ENCODE measurements at regions not wholly inside any gene's neighbourhood (a gene's known extent, or its start where the extent isn't known, plus 50 kb on each side); places are given as distances from the start of the nearest gene placed in this dataset.

DNA sequence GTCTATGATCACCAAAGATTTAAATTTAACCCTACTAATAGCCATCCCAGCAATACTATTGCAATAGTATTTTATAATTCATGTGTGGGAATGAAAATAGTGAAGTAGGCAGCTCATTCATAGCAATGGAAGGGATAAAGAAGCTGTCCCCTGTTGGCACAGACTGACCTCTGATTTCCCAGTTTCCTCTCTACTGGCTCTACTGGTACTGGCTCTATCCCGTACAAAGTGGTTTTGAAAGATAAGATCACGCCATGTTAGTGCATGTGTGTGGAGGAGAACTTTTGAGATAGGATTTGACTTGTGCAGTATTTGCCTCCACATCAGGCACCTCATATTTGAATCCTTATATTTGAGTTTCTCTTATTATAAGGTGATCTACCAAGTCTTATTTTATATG is 227.3 kb upstream of the ADGRL2 start:
- no peak for DNase-seq

DNA sequence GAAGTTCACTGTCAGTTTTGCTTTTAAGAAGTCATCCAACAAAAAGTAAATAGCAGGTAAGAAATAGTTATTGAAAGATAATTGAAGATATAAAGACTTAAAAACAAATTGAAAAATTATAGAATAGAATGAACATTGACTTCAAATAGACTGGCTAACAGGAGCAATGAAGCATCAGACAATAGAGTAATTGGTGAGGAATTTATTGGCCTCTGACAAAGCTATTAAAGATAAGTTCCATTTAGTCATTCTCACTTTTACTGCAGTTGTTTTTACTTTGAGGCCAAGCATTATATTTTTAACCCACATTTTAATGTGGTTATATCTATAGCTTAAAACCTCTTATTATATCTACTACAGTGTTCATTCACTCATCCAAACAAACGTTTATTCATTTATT is 228.8 kb upstream of the ADGRL2 start:
- no peak for DNase-seq

DNA sequence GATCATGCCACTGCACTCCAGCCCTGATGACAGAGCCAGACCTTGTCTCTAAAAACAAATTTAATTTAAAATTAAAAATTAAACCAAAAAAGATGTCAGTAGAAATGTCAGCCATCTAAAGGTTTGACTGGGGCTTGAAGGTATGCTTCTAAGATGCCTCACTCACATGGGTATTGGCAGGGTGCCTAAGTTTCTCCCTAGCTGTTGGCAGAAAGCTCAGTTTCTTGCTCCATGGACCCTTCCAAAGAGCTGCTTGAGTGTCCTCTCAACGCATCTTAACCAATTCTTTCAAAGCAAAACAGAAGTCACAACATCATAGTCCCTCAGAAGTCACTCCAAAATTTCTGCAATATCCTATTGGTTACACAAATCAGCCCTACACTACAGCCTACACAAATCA is 231.0 kb upstream of the ADGRL2 start:
- no peak for DNase-seq

DNA sequence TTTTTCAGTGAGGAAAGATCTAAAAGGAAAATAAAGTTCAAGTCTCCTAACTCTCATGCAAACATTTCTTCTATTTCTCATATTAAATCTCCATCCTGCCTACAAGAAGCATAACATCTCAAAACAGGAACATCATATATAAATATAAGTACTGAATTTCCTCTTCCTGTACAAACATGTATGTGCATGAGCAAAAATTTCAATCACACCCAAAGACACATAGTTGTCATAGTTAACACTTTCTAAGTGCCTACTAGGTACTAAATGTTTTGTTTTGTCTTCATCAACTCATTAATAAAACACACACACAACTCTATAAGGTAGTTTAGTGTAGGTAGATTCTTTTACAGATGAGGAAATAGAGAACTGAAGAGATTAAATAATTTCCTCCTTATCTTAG is 237.1 kb upstream of the ADGRL2 start:
- no peak for DNase-seq

DNA sequence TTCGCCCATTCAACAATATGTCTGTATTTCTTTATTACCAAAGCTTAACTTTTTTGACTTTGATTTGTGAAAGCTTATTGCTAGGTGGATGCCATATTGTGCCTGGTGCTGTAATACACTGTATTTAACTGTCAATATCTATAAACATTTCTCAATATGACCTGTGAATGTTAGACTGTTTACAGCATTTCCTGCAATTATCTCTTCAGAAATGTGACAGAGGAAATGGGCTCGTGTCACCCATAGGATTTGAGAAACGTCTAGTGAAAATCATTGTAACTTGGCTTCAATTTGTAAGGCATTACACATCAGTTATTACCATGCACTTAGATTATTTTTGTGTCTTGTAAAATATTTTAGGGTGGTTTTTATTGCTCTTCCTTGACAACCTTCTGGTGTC is 237.8 kb upstream of the ADGRL2 start:
- DNase-seq = no peak

DNA sequence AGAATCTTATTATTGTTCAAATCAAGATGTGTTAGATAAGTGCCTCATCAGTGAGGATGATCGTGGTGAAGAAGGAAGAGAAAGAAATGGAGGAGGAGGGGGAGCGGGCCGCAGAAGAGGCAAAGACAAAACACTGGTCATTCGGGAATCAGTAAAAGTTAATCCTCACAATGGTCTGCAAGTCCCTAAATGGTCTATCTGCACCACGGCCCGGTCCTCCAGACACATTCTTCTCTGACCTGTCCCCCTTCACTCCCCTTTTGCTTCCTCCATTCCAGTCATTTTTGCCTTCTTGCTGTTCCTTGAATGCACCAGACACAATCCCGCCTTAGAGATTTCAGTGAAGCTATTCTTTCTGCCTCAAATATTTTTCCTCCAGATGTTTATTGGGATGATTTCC is 240.1 kb upstream of the ADGRL2 start:
- DNase-seq = no peak

DNA sequence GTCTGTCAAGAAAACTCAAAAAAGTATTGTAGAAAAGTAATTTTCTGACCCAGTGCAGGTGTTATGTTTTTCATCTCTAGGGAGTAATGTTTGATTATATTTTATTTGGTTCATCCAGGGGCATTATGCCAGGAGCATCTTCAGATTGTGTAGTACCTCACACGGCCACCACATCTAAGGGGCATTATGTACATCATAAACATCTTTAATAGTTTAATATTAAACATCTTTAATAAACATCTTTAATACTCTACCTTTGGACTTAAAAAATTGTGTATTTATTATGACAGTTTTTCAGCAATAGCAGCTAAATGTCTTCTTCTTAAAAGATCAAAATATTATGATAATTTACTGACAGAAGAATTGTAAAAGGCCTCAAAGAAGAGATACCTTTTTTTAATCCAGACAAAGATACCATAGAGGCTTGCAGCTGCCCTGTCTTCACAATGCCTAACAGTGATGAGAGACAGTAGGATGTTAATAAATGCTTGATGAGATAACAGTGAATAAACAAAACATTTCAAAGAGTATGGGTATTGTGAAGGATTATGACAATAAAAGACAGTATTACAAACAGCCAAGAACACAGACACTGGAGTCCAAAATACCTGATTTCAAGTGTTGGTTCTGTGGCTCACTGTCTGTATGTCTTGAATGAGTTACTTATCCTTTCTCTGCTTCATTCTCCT is 240.9 kb upstream of the ADGRL2 start:
- DNase-seq = no peak

DNA sequence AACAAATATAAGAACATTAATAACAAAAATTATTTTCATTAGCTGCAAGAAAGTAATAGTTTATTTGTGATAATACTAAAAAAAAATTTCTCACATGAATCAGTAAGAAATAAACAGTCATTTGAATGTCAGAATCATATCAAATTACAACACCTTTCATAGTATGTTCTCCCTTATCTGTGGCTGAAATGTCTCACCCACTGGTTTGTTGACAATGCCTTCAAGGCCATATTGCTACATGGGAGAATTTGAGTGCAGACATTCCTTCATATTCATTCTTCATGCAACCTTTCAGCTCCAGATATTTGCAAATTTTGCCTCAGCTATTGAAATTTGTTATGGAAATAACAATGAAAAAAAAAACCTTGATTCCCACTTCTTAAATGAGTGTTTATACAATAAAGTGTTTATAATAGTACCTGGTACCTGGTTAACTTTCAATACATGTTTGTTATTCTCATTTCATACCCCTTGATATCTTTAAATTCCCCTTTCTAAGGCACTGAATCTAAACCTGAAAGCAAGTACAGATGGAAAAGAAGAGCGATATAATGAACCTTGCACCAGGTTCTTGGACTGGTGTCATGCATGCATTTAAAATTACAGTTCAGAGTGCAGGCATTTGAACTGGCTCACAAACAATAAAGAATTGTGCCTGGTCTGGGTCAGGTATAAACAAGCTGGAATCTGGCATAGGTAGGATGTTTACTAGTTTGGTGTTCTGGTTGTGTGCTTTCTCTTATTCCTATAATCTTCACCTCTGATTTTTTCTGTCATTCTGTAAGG is 242.2 kb upstream of the ADGRL2 start:
- DNase-seq = no peak

DNA sequence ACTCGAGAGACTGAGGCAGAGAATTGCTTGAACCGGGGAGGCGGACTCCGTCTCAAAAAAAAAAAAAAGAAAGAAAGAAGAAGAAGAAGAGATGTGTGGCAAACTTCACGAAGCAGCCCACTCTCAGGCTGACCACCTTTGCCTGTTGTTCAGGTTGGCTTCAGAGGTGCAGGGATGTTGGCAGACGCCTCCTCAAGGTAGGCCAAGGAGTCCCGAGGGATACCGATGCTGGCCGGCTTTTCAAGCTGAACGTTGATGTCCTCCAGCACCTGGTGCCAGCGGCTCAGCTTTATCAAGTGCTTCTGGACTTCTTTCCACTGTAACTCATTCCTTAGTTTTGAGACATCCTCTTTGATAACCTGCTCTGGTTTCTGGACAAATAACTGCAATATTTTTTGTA is 243.8 kb upstream of the ADGRL2 start:
- no peak for DNase-seq

DNA sequence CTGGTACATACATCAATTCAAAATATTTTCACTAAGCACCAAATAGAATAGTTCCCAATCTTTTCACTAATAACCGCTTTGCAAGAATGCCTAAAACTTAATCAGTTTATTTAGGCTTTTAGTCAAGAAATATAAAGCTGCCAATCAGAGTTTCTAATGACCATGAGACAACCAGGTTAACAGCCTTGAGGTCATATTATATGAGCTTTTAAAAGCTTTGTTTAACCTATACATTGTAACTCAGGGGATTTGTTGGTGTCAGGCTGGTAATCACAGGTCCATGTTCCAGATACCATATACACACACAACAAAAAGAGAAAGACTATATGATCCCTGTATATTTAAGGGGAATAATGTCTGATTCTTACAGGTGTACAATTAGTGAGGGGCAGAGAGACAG is 246.2 kb upstream of the ADGRL2 start:
- DNase-seq = no peak

DNA sequence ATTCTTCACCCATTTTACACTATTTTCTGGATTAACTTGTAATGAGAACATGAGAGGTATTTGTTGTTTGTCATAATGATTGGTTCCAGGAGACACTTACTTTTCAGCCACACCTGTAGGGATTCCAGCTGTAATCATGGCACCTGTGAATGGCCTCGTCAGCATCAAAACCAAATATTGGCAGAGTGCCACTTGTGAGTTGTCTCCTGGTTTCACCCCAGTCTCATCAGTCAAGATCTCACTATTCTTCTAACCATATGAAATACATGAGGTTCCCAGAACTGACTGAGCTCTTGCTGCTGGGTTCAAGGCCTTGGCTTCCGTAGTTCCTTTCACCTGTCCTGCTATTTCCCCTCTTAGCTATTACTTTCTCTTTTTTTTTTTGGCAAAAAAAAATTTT is 246.6 kb upstream of the ADGRL2 start:
- no peak for DNase-seq

DNA sequence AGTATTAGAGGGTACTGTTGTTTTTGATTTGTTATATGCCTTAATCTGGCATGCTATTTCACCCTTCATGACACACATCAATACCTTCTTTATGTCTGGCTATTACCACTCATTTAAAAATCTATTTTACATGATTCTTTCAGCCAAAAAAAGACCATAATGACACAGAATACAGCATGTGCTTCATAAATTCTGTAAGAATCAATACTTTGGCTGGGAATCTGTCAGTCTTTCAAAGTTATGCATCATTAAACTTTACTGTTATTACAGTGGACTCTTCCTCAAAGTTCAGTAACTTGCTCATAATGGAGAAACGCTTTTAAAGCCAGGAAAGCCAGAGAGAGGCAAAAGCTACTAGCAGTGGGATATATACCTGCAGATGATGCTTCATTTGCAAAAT is 247.2 kb upstream of the ADGRL2 start:
- DNase-seq = no peak

DNA sequence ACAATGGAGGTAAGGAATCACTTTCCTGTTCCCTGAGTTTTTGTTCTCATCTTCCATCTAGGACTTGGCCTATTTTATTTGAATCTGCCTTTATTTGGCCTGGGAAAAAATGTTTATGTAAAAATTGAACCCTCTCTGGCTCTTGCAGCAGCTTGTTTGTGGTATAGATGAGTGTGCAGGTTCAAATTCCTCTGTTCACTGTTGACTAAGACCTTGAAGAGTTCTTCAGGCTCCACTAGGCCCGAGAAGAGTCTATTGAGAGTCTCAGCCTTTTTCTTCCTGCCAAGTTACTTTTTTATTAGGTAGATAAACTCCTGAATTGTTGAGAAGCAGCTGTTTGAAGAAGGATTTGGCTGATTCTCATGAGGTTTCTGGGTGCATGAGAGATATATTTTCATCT is 248.8 kb upstream of the ADGRL2 start:
- no peak for DNase-seq

DNA sequence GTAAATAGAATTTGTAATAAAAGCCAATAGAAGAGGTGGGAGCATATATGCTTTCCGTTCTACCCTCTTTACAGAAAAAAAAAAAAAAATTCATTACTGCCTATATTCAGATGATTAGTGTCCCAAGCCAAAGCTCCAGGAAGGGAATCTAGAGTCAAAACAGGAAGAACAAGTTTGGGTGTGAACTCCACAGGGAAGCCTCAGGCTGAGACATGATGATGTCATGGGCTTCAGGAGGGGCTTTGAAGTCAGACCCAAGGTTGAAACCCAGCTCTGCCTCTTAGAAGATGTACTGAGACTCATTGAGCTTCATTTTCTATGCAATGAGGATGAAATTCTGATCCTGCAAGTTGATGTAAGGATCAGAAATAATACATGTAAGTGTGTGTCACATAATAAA is 250.0 kb upstream of the ADGRL2 start:
- no peak for DNase-seq

DNA sequence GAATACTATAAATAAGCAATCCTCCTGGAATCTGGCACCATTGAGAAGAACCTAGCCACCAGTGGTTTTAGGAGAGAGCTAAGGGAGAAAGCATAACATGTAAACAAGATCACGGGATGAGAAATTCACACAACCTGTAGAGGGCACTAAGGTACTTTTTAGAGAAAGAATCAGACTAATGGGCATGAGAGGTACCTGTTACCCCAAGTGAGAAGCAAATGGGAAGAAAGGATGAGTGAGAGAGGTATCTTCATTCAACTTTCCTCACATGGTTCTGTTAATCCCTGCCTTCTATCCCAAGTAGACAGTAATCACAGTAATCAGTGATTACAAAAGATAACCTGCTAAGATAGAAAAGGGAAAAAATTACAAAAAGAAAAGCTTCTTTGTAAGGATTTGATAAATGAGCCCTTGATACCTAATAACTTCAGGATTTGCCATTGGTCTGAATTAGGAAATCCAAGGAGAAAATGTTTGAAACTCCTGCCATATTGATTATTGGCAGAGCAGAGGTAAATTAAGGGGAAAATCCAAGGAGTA is 251.1 kb upstream of the ADGRL2 start:
- DNase-seq = peak; percentile 44

DNA sequence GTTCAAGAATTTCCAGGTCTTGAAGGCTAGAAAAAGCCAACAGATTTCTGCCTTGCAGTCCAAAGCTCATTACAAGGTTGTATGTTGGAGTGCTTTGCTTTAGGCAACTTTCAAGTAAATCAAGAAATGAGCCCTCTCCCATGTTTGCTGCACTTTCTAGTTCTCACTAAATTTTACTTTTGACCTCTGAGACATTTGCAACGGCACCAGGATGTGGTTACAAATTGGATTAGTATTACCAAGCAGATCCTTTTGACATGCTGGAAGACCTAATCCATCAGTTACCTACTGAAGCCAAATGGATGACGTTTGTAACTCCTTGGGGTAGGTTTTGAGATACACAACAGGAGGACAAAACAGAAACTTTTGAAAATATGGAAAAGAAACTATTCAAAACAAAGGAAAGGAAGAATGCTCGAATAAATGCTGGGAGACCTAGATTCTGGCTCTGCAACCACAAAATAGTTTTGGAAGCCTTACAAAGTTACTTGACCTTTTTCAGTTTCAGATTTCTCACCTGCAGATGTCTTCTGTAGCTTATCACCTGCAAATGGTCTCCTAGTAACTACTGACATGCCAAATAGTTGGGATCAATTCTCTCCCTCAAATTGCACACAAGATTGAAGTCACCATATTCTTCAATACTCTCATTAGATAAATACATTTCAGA is 251.7 kb upstream of the ADGRL2 start:
- DNase-seq = no peak

DNA sequence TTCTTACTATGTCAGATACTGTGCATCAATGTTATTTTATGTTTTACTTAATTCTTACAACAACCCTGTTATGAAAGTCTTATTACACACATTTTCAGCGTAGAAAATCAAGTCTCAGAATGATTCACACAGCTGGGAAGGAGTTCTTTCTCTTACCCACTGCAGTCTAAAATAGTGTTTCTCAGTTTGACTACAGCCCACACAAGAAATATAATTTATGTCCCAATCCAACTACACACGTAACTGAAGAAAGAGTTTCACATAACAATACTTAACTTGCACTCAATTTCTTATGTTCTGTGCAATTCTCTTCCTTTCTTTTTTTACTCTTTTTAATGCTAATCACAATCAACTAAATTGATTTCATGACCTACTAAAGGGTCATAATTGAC is 252.8 kb upstream of the ADGRL2 start:
- no peak for DNase-seq

DNA sequence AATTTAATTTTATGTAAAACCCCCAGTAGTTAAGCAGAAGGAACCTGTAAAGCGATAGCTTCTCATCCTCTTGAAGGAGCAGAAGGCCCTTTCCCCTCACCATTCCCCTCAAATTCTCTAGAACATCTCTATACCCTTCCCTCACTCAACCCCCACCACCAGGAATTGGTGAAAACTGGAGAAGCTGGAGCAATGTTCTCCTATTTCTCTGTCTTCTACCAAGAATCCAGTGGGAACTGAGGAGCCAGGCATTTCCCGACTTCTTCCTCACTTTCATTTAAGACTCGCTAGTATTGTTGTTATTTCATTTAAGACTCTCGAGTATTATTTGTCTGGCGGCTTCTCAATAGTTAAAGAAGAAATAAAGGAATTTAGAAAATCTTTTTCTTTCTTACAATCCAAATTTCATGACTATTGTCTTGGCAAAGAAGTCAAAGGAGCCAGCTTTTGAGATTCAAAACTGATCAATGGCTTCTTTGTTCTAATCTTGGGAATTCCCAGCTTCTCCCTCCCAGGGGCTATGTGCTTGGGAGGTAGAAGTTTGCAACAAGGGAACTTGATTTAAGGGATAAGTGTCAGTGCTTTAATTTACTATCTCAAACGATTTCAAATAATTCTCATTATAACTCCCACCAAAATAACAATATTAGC is 253.3 kb upstream of the ADGRL2 start:
- DNase-seq = no peak

DNA sequence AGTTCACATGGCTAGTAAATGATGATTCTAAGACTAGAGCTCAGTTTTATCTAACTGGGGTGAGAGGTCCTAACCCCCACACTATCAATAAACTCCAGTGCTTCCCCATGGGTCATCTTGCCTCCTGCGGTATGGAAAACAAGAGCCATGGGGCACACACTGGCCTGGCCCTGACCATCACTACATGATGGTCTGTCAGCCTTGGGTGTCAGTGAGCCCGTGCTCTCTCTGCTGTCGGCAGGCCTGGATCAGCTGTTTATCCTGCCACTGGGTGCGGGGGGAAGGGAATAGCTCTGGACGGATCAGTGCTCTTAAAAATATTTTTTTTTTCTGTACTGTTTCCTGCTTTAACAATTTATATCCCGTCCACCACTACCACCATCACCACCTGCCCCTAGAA is 255.0 kb upstream of the ADGRL2 start:
- DNase-seq = no peak

DNA sequence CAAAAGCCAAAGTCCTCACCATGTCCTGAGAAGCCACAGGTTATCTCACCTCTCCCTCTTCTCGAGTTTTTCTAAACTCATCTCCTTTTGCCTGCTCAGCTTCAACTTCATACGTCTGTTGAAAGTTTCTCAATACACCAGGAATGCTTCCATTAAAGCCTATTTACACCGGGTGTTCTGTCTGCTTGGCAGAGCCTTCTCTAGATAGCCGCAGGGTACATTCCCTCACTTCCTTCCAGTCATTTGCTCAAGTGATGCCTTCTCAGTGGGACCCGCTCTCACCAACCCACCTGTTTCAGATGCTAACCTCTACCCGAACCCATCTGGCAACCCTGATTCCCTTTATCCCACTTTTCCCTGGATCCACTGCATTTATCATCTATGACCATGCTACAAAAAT is 257.0 kb upstream of the ADGRL2 start:
- DNase-seq = no peak

DNA sequence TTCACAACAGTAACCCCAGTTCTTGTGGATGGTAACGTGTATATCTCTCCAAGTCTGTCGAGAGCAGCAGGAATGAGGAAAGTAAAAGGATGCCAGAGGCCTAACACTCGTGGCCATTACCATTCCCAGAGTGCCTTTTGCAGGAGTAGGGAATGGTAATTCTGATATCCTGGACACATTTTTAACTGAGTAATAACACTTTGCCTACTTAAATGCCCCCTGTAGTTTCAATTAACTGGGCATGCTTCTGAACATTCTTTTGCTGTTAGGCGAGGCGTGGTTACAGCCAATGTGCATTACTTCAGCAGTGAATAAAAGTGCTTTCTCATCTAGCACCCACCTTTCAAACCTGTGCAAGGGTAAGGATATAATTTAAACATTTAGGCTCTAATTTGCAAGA is 258.5 kb upstream of the ADGRL2 start:
- DNase-seq = no peak

DNA sequence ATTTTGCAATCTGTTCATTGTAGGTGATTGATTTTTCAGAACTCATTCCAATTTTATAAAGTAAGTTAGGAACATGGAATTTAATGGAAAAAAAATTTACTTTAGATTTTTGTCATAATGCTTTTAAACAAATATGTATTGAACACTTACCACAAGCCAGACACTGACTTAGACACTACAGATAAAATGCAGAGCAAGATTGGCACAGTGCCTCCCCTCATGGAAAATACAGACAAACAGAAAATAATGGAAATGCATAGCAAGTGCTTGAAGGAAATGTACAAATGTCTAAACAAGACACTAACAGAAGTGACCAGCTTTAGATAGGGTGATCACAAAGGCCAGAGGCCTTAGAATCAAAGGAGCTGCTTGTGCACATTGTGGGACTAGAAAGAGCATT is 260.5 kb upstream of the ADGRL2 start:
- DNase-seq = no peak

DNA sequence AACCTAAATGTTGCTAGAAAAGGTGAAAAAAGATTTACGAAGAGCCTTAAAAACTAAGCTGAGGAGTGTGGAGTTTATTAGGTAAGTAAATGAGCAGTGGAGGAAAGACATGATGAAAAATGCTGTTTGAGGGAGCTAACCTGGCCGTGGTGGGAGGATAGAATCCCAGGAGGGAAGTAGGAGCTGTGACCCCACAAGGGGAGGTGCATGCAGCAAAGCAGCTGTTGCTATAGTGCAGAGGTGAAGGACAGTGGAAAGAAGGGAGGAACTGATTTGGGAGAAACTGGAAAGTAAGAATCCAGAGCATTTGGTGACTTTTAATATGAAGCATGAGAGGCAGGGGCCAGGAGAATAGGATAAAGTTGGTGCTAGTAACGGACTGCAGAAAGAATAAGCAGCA is 271.7 kb upstream of the ADGRL2 start:
- DNase-seq = no peak
